GM12875 (cell line): ENCODE measurements at regions not wholly inside any gene's neighbourhood (a gene's known extent, or its start where the extent isn't known, plus 50 kb on each side); places are given as distances from the start of the nearest gene placed in this dataset.

Experiments
- H3K4me3 ChIP-seq: one replicate; pipeline ENCODE4 v1.5.1; 2011; ENCODE audit warnings: low read depth, low read length, control low read depth
- CTCF ChIP-seq: IDR thresholded peaks from 2 replicates; pipeline ENCODE4 v1.5.1; 2011; ENCODE audit warnings: low read depth, mild to moderate bottlenecking, control low read depth, inconsistent platforms, low read length, moderate library complexity, borderline replicate concordance; ENCODE audit not compliant: insufficient read depth

- no peak overlapping the region for H3K4me3 ChIP-seq
- no peak for TF ChIP-seq CTCF
Measured at GRCh38 chr11:109629734-109630133, 207.7 kb downstream of the C11orf87 start.

GRCh38 chr11:109641549-109641948 lies 219.6 kb downstream of the C11orf87 start:
- TF ChIP-seq CTCF, result no peak

GRCh38 chr11:109644152-109644551 lies 222.2 kb downstream of the C11orf87 start:
- no peak for TF ChIP-seq CTCF

More at GRCh38 chr11:109641549-109641948, 219.6 kb downstream of the C11orf87 start:
- H3K4me3 ChIP-seq, result no peak overlapping the region

GRCh38 chr11:109648804-109649203 lies 226.8 kb downstream of the C11orf87 start:
- H3K4me3 ChIP-seq, result no peak overlapping the region
- no peak for TF ChIP-seq CTCF

More at GRCh38 chr11:109644152-109644551, 222.2 kb downstream of the C11orf87 start:
- H3K4me3 ChIP-seq, result no peak overlapping the region

- no peak for TF ChIP-seq CTCF
- no peak overlapping the region for H3K4me3 ChIP-seq
Measured at GRCh38 chr11:109654091-109654490, 232.1 kb downstream of the C11orf87 start.

- no peak for TF ChIP-seq CTCF
Measured at GRCh38 chr11:109658190-109658589, 236.2 kb downstream of the C11orf87 start.

GRCh38 chr11:109667719-109668118 lies 245.7 kb downstream of the C11orf87 start:
- TF ChIP-seq CTCF, result no peak

More at GRCh38 chr11:109658190-109658589, 236.2 kb downstream of the C11orf87 start:
- no peak overlapping the region for H3K4me3 ChIP-seq

More at GRCh38 chr11:109667719-109668118, 245.7 kb downstream of the C11orf87 start:
- no peak overlapping the region for H3K4me3 ChIP-seq
